ENCODE measurements at regions not wholly inside any gene's neighbourhood (a gene's known extent, or its start where the extent isn't known, plus 50 kb on each side); places are given as distances from the start of the nearest gene placed in this dataset.

GRCh38 chr1:73756817-73757216, 441.2 kb downstream of the LRRIQ3 start:
- H3K4me2 ChIP-seq (replicated peaks; ENCODE audit: low read depth, low read length, poor library complexity, severe bottlenecking), result no peak overlapping the region
- H3K4me3 Mint-ChIP-seq, result no peak overlapping the region
- no peaks in the 10 kb centered on the region for H3K9me3 Mint-ChIP-seq (ENCODE audit: insufficient read depth)
- H3K27me3 ChIP-seq (replicated peaks in 1 of 4; ENCODE audit: control extremely low read depth in 1 of 4, control insufficient read depth in 3 of 4, insufficient read depth in 4 of 4, low read length in 3 of 4), result no peaks in the 10 kb centered on the region
- H3K27me3 Mint-ChIP-seq, result no peaks in the 10 kb centered on the region
- DNase-seq (no peak), ATAC-seq (ENCODE audit: low read depth) (no peak)
- no peaks in the 10 kb centered on the region for H3K4me1 Mint-ChIP-seq
- H3K79me2 ChIP-seq (ENCODE audit: control insufficient read depth, insufficient read depth, low read length), result no peaks in the 10 kb centered on the region
- no peak overlapping the region for H3K4me3 ChIP-seq (ENCODE audit: control extremely low read depth in 1 of 5, extremely low read depth in 1 of 5, insufficient read depth in 1 of 5, low read depth in 2 of 5, low read length in 4 of 5)
- ChIA-PET POLR2A (no interaction called here), CTCF (no interaction called here)
- intact Hi-C loops (cut with micrococcal nuclease), result no loop called here
- no peak overlapping the region for H3K9ac ChIP-seq (ENCODE audit: low read length)
- no peak overlapping the region for H3K27ac ChIP-seq (ENCODE audit: low read length in 2 of 2)
- H2AFZ ChIP-seq (ENCODE audit: insufficient read depth, low read depth, low read length, poor library complexity, severe bottlenecking), result no peak overlapping the region
- H3K4me1 ChIP-seq (ENCODE audit: control insufficient read depth in 2 of 2, insufficient read depth in 2 of 2, low read length in 2 of 2), result no peaks in the 10 kb centered on the region
- H4K20me1 ChIP-seq (ENCODE audit: control insufficient read depth, insufficient read depth, low read length, poor library complexity, severe bottlenecking), result no peaks in the 10 kb centered on the region
- H3K9me3 ChIP-seq (ENCODE audit: control extremely low read depth in 1 of 3, control insufficient read depth in 2 of 3, insufficient read depth in 1 of 3, low read length in 2 of 3), result no peaks in the 10 kb centered on the region
- no peak overlapping the region for H3K27ac Mint-ChIP-seq
- whole genome bisulfite sequencing (ENCODE audit: insufficient coverage), result no CpG with 5 or more reads among the region's 2 CpGs
- H3K36me3 ChIP-seq (replicated peaks in 1 of 2; ENCODE audit: control extremely low read depth in 1 of 2, control insufficient read depth in 1 of 2, extremely low read depth in 1 of 2, insufficient read depth in 2 of 2, low read length in 1 of 2), result no peaks in the 10 kb centered on the region
- TF ChIP-seq CTCF (IDR thresholded peaks at IDR 0.05), result no peak
- no peak for TF ChIP-seq EZH2 (IDR thresholded peaks at IDR 0.05; ENCODE audit: borderline replicate concordance, insufficient read depth, low read depth, low read length, poor library complexity, severe bottlenecking)

- no peak overlapping the region for H3K9ac ChIP-seq (ENCODE audit: low read length)
- no peaks in the 10 kb centered on the region for H3K4me1 Mint-ChIP-seq
Measured at GRCh38 chr1:73755649-73756048, 442.3 kb downstream of the LRRIQ3 start.

More at GRCh38 chr1:73755649-73756048, 442.3 kb downstream of the LRRIQ3 start:
- no peaks in the 10 kb centered on the region for H3K27me3 ChIP-seq (replicated peaks in 1 of 4; ENCODE audit: control extremely low read depth in 1 of 4, control insufficient read depth in 3 of 4, insufficient read depth in 4 of 4, low read length in 3 of 4)
- ChIA-PET POLR2A (no interaction called here), CTCF (no interaction called here)
- H3K27ac ChIP-seq (ENCODE audit: low read length in 2 of 2), result no peak overlapping the region
- WGBS (ENCODE audit: insufficient coverage), result no CpG with 5 or more reads among the region's 2 CpGs
- intact Hi-C loops (cut with micrococcal nuclease), result no loop called here
- H3K9me3 ChIP-seq (ENCODE audit: control extremely low read depth in 1 of 3, control insufficient read depth in 2 of 3, insufficient read depth in 1 of 3, low read length in 2 of 3), result no peaks in the 10 kb centered on the region
- ATAC-seq (ENCODE audit: low read depth), result no peak
- no peaks in the 10 kb centered on the region for H4K20me1 ChIP-seq (ENCODE audit: control insufficient read depth, insufficient read depth, low read length, poor library complexity, severe bottlenecking)
- no peaks in the 10 kb centered on the region for H3K36me3 ChIP-seq (replicated peaks in 1 of 2; ENCODE audit: control extremely low read depth in 1 of 2, control insufficient read depth in 1 of 2, extremely low read depth in 1 of 2, insufficient read depth in 2 of 2, low read length in 1 of 2)
- H3K79me2 ChIP-seq (ENCODE audit: control insufficient read depth, insufficient read depth, low read length), result no peaks in the 10 kb centered on the region
- no peak for TF ChIP-seq CTCF (IDR thresholded peaks at IDR 0.05)
- no peak for TF ChIP-seq EZH2 (IDR thresholded peaks at IDR 0.05; ENCODE audit: borderline replicate concordance, insufficient read depth, low read depth, low read length, poor library complexity, severe bottlenecking)
- DNase-seq, result no peak
- Mint-ChIP-seq H3K27me3 (no peaks in the 10 kb centered on the region), H3K4me3 (no peak overlapping the region), H3K27ac (no peak overlapping the region), H3K9me3 (ENCODE audit: insufficient read depth) (peaks cover 4% of the 10 kb centered on the region)
- H3K4me2 ChIP-seq (replicated peaks; ENCODE audit: low read depth, low read length, poor library complexity, severe bottlenecking), result no peak overlapping the region
- H2AFZ ChIP-seq (ENCODE audit: insufficient read depth, low read depth, low read length, poor library complexity, severe bottlenecking), result no peak overlapping the region
- H3K4me1 ChIP-seq (ENCODE audit: control insufficient read depth in 2 of 2, insufficient read depth in 2 of 2, low read length in 2 of 2), result no peaks in the 10 kb centered on the region
- no peak overlapping the region for H3K4me3 ChIP-seq (ENCODE audit: control extremely low read depth in 1 of 5, extremely low read depth in 1 of 5, insufficient read depth in 1 of 5, low read depth in 2 of 5, low read length in 4 of 5)

Measured in B cell (primary cell).